ENCODE measurements at regions not wholly inside any gene's neighbourhood (a gene's known extent, or its start where the extent isn't known, plus 50 kb on each side); places are given as distances from the start of the nearest gene placed in this dataset.

- TF ChIP-seq, protein P1, sequence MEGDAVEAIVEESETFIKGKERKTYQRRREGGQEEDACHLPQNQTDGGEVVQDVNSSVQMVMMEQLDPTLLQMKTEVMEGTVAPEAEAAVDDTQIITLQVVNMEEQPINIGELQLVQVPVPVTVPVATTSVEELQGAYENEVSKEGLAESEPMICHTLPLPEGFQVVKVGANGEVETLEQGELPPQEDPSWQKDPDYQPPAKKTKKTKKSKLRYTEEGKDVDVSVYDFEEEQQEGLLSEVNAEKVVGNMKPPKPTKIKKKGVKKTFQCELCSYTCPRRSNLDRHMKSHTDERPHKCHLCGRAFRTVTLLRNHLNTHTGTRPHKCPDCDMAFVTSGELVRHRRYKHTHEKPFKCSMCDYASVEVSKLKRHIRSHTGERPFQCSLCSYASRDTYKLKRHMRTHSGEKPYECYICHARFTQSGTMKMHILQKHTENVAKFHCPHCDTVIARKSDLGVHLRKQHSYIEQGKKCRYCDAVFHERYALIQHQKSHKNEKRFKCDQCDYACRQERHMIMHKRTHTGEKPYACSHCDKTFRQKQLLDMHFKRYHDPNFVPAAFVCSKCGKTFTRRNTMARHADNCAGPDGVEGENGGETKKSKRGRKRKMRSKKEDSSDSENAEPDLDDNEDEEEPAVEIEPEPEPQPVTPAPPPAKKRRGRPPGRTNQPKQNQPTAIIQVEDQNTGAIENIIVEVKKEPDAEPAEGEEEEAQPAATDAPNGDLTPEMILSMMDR (IDR thresholded peaks at IDR 0.05; ENCODE audit: low read depth, low read length, missing control alignments) = no peak
- no peak for DNase-seq (ENCODE audit: low read depth)
- H3K4me3 ChIP-seq (ENCODE audit: low read depth, low read length) = no peak overlapping the region
Observed at GRCh38 chr3:35070088-35070487, 569.2 kb upstream of the ARPP21 start.

- TF ChIP-seq, protein P1 (IDR thresholded peaks at IDR 0.05; ENCODE audit: low read depth, low read length, missing control alignments) = no peak
- no peak overlapping the region for H3K4me3 ChIP-seq (ENCODE audit: low read depth, low read length)
- no peak for DNase-seq (ENCODE audit: low read depth)
Observed at GRCh38 chr3:35071772-35072171, 567.6 kb upstream of the ARPP21 start.

DNA sequence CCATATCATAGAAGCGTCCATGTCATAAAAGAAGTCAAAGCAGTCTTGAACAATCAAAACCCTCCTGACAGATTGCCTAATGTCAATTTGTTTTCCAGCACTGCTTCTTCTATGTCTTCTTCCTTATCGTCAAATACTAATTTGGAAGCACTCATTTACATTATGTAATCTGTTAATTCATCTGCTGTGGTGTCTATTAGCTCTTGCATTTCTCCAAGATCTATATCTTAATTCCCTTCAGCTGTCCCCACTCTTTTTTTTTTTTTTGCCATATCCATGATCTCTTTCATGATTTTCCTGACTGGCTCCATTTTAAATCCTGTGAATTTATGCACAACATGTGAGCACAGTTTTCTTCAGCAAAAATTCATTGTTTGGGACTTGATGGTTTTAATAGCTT is 560.5 kb upstream of the ARPP21 start:
- DNase-seq (ENCODE audit: low read depth) = no peak
- no peak overlapping the region for H3K4me3 ChIP-seq (ENCODE audit: low read depth, low read length)
- TF ChIP-seq, protein P1 (IDR thresholded peaks at IDR 0.05; ENCODE audit: low read depth, low read length, missing control alignments) = no peak

- no peak for DNase-seq (ENCODE audit: low read depth)
- H3K4me3 ChIP-seq (ENCODE audit: low read depth, low read length) = no peak overlapping the region
- TF ChIP-seq, protein P1 (IDR thresholded peaks at IDR 0.05; ENCODE audit: low read depth, low read length, missing control alignments) = no peak
Observed at GRCh38 chr3:35079403-35079802, 559.9 kb upstream of the ARPP21 start.

- TF ChIP-seq, protein P1 (IDR thresholded peaks at IDR 0.05; ENCODE audit: low read depth, low read length, missing control alignments) = no peak
- DNase-seq (ENCODE audit: low read depth) = no peak
- no peak overlapping the region for H3K4me3 ChIP-seq (ENCODE audit: low read depth, low read length)
Observed at GRCh38 chr3:35081899-35082298, 557.4 kb upstream of the ARPP21 start.

DNA sequence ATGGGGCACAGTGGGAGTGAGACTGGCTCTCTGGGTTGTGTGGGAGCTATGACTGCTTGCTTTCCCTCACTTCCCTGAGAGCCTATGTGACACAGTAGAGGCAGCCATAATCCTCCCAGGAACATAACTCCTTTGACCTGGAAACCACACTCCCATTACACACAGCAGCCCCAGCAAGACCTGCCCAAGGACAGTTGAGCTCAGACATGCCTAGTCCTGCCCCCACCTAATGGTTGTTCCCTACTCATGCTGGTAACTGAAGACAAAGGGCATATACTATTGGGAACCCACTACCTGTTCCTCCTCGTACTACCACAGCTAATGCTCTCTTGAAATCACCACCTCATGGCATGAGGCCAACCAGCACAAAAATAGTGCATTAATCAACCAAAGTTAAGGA is 550.4 kb upstream of the ARPP21 start:
- no peak for DNase-seq (ENCODE audit: low read depth)
- H3K4me3 ChIP-seq (ENCODE audit: low read depth, low read length) = no peak overlapping the region
- TF ChIP-seq, protein P1 (IDR thresholded peaks at IDR 0.05; ENCODE audit: low read depth, low read length, missing control alignments) = no peak

GRCh38 chr3:35114686-35115085 is 524.6 kb upstream of the ARPP21 start:
- DNase-seq (ENCODE audit: low read depth) = no peak
- TF ChIP-seq, protein P1 (IDR thresholded peaks at IDR 0.05; ENCODE audit: low read depth, low read length, missing control alignments) = no peak
- H3K4me3 ChIP-seq (ENCODE audit: low read depth, low read length) = no peak overlapping the region

Measured in GM12864 (cell line).